ENCODE measurements at regions not wholly inside any gene's neighbourhood (a gene's known extent, or its start where the extent isn't known, plus 50 kb on each side); places are given as distances from the start of the nearest gene placed in this dataset.
A peak's percentile ranks its signal among the peaks of the same experiment; 100 is the strongest.
"Not testable (repeated sequence)": the region's sequence is repeated elsewhere in the genome, so short reads cannot be mapped to it uniquely, and the experiment has no call there.

GRCh38 chr14:31911160-31911559, 165.9 kb upstream of the ARHGAP5 start:
- DNase-seq (ENCODE audit: low read depth, low spot score): no peak

GRCh38 chr14:31913370-31913769, 163.7 kb upstream of the ARHGAP5 start:
- no peak for DNase-seq (ENCODE audit: low read depth, low spot score)

GRCh38 chr14:31918289-31918688, 158.8 kb upstream of the ARHGAP5 start:
- DNase-seq (ENCODE audit: low read depth, low spot score): not testable (repeated sequence)

GRCh38 chr14:31920001-31920400, 157.1 kb upstream of the ARHGAP5 start:
- no peak for DNase-seq (ENCODE audit: low read depth, low spot score)

- DNase-seq (ENCODE audit: low read depth, low spot score): no peak
Measured at GRCh38 chr14:31920989-31921650, 156.0 kb upstream of the ARHGAP5 start.

- DNase-seq (ENCODE audit: low read depth, low spot score): no peak
Measured at GRCh38 chr14:31921721-31922120, 155.4 kb upstream of the ARHGAP5 start.

GRCh38 chr14:31926123-31926522, 151.0 kb upstream of the ARHGAP5 start:
- DNase-seq (ENCODE audit: low read depth, low spot score): no peak

- DNase-seq (ENCODE audit: low read depth, low spot score): no peak
Measured at GRCh38 chr14:31926652-31927347, 150.3 kb upstream of the ARHGAP5 start.

- no peak for DNase-seq (ENCODE audit: low read depth, low spot score)
Measured at GRCh38 chr14:31927348-31927832, 149.7 kb upstream of the ARHGAP5 start.

GRCh38 chr14:31930070-31930469, 147.0 kb upstream of the ARHGAP5 start:
- DNase-seq (ENCODE audit: low read depth, low spot score): no peak

- no peak for DNase-seq (ENCODE audit: low read depth, low spot score)
Measured at GRCh38 chr14:31930493-31931240, 146.4 kb upstream of the ARHGAP5 start.

GRCh38 chr14:31932675-31933074, 144.4 kb upstream of the ARHGAP5 start:
- DNase-seq (ENCODE audit: low read depth, low spot score): no peak

- no peak for DNase-seq (ENCODE audit: low read depth, low spot score)
Measured at GRCh38 chr14:31933716-31934115, 143.4 kb upstream of the ARHGAP5 start.

- no peak for DNase-seq (ENCODE audit: low read depth, low spot score)
Measured at GRCh38 chr14:31934767-31935266, 142.3 kb upstream of the ARHGAP5 start.

GRCh38 chr14:31935391-31935790, 141.7 kb upstream of the ARHGAP5 start:
- DNase-seq (ENCODE audit: low read depth, low spot score): no peak

- no peak for DNase-seq (ENCODE audit: low read depth, low spot score)
Measured at GRCh38 chr14:31936115-31936514, 141.0 kb upstream of the ARHGAP5 start.

GRCh38 chr14:31937730-31938346, 139.3 kb upstream of the ARHGAP5 start:
- peak; percentile 5 for DNase-seq (ENCODE audit: low read depth, low spot score)

GRCh38 chr14:31939934-31940333, 137.2 kb upstream of the ARHGAP5 start:
- no peak for DNase-seq (ENCODE audit: low read depth, low spot score)

- no peak for DNase-seq (ENCODE audit: low read depth, low spot score)
Measured at GRCh38 chr14:31941487-31941886, 135.6 kb upstream of the ARHGAP5 start.

GRCh38 chr14:31942166-31942841, 134.8 kb upstream of the ARHGAP5 start:
- DNase-seq (ENCODE audit: low read depth, low spot score): no peak

- DNase-seq (ENCODE audit: low read depth, low spot score): no peak
Measured at GRCh38 chr14:31943217-31943799, 133.8 kb upstream of the ARHGAP5 start.

Measured in activated naive CD8-positive, alpha-beta T cell treated with anti-CD3 and anti-CD28 coated beads, Interleukin-2, amount 50 U/mL, for 16 hours (primary cell).